Nephron progenitor cell (in vitro differentiated cells): ENCODE measurements at regions not wholly inside any gene's neighbourhood (a gene's known extent, or its start where the extent isn't known, plus 50 kb on each side); places are given as distances from the start of the nearest gene placed in this dataset.

Experiments
- DNase-seq: peaks from one replicate; pipeline ENCODE4 v3.0.0; 2021
- H3K27ac Mint-ChIP-seq: 2 replicates; pipeline ENCODE4 v1.8.0; 2021; ENCODE audit warnings: mild to moderate bottlenecking, moderate library complexity, mixed read lengths
- H3K27me3 Mint-ChIP-seq: 2 replicates; pipeline ENCODE4 v1.8.0; 2021; ENCODE audit warnings: mild to moderate bottlenecking, low read depth, mixed read lengths; ENCODE audit not compliant: poor library complexity
- H3K36me3 Mint-ChIP-seq: 2 replicates; pipeline ENCODE4 v1.8.0; 2021; ENCODE audit warnings: low read depth, mixed read lengths
- H3K4me1 Mint-ChIP-seq: 2 replicates; pipeline ENCODE4 v1.8.0; 2021; ENCODE audit warnings: mixed read lengths
- H3K4me3 Mint-ChIP-seq: 2 replicates; pipeline ENCODE4 v1.8.0; 2021; ENCODE audit warnings: mild to moderate bottlenecking, moderate library complexity, mixed read lengths
- H3K9me3 Mint-ChIP-seq: 2 replicates; pipeline ENCODE4 v1.8.0; 2021; ENCODE audit warnings: mild to moderate bottlenecking, moderate library complexity, mixed read lengths
- TF ChIP-seq, protein P1 (sequence below): fragments of 200-600 bp; sonication (generic); IDR thresholded peaks from 2 replicates; pipeline ENCODE4 v1.5.0; 2021; ENCODE audit warnings: antibody characterized with exemption

GRCh38 chr9:19564396-19565061 lies 155.7 kb downstream of the ACER2 start:
- TF ChIP-seq, protein P1, sequence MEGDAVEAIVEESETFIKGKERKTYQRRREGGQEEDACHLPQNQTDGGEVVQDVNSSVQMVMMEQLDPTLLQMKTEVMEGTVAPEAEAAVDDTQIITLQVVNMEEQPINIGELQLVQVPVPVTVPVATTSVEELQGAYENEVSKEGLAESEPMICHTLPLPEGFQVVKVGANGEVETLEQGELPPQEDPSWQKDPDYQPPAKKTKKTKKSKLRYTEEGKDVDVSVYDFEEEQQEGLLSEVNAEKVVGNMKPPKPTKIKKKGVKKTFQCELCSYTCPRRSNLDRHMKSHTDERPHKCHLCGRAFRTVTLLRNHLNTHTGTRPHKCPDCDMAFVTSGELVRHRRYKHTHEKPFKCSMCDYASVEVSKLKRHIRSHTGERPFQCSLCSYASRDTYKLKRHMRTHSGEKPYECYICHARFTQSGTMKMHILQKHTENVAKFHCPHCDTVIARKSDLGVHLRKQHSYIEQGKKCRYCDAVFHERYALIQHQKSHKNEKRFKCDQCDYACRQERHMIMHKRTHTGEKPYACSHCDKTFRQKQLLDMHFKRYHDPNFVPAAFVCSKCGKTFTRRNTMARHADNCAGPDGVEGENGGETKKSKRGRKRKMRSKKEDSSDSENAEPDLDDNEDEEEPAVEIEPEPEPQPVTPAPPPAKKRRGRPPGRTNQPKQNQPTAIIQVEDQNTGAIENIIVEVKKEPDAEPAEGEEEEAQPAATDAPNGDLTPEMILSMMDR: no peak
- Mint-ChIP-seq H3K4me3 (no peak overlapping the region), H3K9me3 (no peaks in the 10 kb centered on the region), H3K27me3 (no peaks in the 10 kb centered on the region), H3K4me1 (no peaks in the 10 kb centered on the region), H3K36me3 (no peaks in the 10 kb centered on the region), H3K27ac (no peak overlapping the region)
- DNase-seq: no peak

DNA sequence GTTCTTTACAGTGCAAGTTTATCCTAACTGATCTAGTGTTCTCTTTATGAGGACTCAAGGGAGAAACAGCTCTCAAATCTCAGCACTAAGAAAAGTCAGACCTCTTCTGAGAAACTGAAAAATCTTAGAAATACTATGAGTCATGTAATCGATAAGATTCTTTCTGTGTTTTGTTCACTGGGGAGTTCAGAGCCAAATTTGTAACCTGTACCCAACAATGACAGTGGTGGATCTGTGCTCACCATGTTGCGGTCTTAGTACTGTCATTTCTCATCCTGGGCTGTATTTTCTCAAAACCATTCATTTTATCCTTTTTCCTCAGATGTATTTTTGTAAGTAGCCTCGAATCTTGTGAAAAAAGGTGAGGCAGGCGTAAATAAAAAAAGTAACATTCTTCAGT lies 146.4 kb downstream of the ACER2 start:
- Mint-ChIP-seq H3K9me3 (peaks cover 25% of the 10 kb centered on the region), H3K4me1 (peaks cover 25% of the 10 kb centered on the region), H3K27me3 (peaks cover 7% of the 10 kb centered on the region), H3K36me3 (peaks cover 22% of the 10 kb centered on the region), H3K4me3 (no peak overlapping the region), H3K27ac (no peak overlapping the region)
- no peak for DNase-seq
- TF ChIP-seq, protein P1: no peak

- peaks cover 7% of the 10 kb centered on the region for H3K27me3 Mint-ChIP-seq
- TF ChIP-seq, protein P1: no peak
- peaks cover 23% of the 10 kb centered on the region for H3K36me3 Mint-ChIP-seq
- no peak overlapping the region for H3K4me3 Mint-ChIP-seq
- no peak for DNase-seq
- H3K4me1 Mint-ChIP-seq: peaks cover 28% of the 10 kb centered on the region
- peaks cover 25% of the 10 kb centered on the region for H3K9me3 Mint-ChIP-seq
- no peak overlapping the region for H3K27ac Mint-ChIP-seq
Measured at GRCh38 chr9:19554529-19554928, 145.7 kb downstream of the ACER2 start.

DNA sequence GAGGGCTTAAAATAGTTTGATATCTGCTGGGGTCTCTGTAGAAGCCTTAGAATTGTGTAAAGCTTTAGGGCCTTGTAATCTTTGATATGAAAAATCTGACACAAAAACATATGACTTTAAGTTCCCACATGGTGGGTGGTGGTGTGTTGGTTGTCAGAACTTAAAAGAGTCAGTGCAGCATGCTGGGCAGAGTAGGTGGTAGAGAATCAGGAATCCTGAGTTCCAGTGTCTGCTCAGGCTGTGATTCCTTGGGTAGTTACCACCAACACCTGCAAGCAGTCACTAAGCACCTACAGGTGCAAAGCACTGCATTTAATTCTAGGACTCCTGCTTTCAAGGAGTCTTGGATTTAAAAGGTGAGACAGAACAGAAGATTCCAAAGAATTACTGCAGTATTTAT lies 144.6 kb downstream of the ACER2 start:
- Mint-ChIP-seq H3K4me3 (no peak overlapping the region), H3K4me1 (peaks cover 28% of the 10 kb centered on the region), H3K36me3 (peaks cover 29% of the 10 kb centered on the region), H3K9me3 (peaks cover 21% of the 10 kb centered on the region), H3K27me3 (peaks cover 7% of the 10 kb centered on the region), H3K27ac (no peak overlapping the region)
- no peak for DNase-seq
- TF ChIP-seq, protein P1: no peak

DNA sequence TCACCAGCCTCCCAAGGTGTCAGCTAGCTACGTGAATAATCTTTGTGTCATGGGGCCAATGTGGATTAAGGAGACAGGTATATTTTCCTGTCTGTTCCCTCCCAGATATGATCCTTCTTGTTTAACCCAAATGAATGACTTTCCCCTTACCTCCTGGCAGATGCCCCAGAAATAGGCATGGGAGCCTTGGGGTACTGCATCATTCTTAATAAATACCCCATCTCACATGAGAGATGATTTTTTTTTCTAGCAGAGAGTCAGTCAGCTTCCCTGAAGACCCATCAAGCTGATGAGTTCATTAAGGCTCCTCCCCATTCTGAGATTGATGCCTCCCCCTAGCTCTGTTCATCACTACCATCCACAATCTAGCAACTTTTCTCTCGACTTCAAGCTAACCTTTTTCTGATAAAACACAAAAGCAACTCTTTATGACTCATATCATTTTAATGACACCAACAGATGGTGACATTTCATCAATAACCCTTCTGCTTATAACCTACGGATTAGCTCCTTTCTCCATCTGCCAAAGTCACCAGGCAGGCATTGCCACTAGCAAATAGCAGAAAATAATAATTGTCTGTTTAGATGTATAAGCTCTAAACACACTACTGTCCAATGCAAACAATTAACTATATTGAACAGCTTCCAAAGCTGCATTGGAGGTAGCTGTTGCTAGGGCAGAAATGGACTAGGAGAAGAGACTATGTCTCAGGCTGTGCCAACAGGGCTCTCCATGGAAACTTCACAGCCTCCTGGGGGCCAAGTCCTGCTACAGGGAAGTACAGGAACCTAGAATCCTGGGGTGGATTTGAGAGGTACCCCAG lies 143.7 kb downstream of the ACER2 start:
- H3K4me3 Mint-ChIP-seq: no peak overlapping the region
- TF ChIP-seq, protein P1: no peak
- H3K27ac Mint-ChIP-seq: no peak overlapping the region
- H3K36me3 Mint-ChIP-seq: peaks cover 22% of the 10 kb centered on the region
- H3K27me3 Mint-ChIP-seq: peaks cover 7% of the 10 kb centered on the region
- H3K4me1 Mint-ChIP-seq: peaks cover 28% of the 10 kb centered on the region
- no peak for DNase-seq
- peaks cover 11% of the 10 kb centered on the region for H3K9me3 Mint-ChIP-seq
